ENCODE measurements at regions not wholly inside any gene's neighbourhood (a gene's known extent, or its start where the extent isn't known, plus 50 kb on each side); places are given as distances from the start of the nearest gene placed in this dataset.

DNA sequence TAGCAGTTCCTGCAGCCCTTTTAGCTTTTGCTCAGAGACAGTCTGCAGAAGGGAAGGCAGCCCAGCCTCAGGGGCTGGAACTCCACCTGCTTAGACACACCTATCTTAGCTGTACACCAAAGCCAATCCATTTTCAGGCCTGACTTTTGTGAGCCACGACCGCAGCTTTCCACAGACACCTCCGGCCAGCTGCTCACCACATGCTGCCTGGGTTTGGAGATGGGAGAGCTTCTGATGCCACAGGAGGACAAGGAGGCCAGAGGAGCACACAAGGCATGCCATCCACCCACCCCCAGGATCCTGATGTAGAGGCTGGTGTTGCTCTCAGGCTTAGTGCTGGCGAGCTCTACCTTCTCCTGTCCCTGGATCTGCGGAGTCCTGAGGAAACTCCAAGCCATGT is 141.8 kb upstream of the NALF2 start:
- DNase-seq = no peak

DNA sequence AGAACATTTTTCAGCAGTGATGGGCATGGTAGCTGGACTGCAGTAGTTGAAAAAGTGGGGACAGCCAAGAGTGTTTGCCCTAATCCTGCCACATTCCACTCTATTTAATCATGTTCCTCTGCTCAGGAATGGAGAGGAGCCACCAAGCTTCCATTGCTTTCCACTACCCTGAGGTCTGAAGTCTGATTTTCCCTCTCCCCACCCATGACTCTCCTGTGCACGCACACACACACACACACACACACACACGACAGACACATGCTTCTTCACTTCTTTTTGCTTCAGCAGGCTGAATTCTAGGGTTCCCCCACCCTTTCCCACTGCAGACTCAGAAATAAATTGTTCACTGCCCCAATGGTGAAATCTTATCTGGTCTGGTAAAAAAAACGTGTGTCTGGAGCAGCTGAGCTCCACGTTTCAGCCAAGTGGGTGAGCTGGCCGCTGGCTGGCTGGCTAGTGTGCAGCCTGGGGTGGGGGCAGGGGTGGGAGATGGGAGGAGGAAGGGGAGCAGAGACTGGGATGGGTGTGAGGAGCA is 142.7 kb upstream of the NALF2 start:
- no peak for DNase-seq

DNA sequence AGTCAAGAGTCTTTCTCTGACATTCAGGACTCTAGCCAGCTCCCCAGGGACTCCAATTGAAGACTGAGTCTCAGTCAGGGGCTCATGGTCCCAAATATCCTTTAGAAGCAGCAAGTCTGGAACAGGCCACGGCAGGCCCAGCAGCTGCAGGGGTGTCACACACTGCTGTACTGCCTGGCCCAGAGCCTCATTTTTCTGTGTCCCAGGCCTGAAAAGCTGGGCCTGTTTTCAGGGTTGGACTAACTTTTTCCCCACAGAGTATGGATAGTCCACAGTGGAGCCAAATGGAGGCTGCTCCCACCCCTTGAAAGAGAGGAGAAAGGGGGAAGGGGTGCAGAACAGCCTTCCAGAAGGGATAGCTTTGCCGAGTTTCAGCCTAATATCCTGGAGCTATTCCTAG is 146.8 kb upstream of the NALF2 start:
- no peak for DNase-seq

DNA sequence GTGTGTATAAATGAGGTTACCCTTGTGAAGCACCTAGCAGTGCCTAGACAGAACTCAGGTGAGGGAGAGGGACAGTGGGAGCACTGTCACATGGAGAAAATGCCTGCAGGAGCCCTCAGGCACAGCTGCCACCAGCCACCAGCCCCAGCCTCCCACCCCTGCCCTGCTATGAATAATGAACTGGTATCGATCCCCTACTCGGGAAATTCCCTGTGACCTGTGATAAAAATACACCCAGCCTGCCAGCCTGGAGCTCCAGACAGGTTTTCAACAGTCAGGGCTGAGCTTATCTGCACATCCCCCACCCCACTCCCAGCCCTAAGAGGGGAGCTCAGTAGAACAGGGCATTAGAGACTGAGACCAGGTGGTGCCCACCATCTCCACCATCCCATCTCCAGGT is 159.6 kb upstream of the PJA1 start:
- DNase-seq = no peak

DNA sequence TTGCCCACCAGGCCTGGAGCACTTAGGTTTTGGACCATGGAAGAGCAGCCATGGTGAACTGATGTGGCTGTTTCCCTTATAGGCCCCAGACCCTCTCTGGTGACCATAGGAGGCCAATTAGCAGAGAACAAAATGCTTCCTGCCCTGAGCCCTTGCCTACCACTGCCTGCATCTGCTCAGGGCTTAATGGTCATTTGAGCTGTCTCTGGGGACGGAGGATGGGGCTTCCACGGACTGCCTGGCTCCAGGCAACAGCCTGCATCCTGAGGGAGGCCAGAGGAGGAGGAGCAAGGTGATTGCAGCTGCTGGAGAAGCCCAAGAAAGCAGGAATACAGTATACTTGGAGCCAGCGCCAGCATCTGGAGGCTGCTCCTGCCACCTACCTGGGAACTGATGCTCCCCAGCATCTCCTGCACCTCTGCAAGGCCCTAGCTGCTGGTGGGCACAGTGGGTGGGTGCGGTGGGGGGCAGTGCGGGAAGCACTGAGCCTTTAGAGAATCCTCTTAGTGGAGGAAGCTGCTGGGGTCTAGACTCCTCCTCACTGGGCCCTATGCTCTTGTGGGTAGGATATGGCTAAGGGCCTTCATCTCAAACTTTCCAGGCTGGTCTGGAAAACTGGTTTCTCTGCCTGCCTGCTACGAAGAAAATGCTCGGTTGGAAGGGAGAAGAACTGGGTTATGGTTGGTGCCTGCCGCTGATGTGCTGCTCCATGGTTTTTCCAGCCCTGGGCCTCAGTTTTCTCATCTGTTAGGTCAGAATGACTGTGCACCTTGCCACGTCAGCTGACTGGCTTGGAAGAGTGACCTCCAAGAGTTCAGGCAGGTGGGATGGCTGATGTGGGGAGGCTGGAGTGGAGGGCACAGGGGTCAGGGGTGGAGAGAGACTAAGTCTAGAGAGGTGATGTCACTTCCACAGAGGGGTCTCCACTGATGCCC is 158.8 kb upstream of the PJA1 start:
- DNase-seq = no peak

DNA sequence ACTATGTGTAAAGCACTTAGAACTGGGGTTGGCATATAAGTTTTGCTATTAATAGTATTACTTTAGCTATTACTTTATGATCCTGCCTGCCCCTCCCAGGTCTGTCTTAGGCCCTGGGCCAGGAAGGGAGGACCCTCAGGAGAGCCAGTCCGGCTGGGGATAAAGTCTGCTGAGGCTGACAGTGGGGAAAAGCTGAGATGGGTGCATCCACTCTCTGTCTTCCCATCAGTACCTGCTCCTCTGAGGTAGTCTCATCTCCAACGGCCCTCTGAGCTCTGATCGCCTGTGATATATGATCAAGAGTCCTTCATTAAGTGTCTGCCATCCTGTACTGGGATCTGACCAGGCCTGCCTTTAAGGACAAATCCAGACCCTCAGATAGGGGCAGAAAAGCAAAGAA is 156.5 kb upstream of the PJA1 start:
- DNase-seq = no peak

DNA sequence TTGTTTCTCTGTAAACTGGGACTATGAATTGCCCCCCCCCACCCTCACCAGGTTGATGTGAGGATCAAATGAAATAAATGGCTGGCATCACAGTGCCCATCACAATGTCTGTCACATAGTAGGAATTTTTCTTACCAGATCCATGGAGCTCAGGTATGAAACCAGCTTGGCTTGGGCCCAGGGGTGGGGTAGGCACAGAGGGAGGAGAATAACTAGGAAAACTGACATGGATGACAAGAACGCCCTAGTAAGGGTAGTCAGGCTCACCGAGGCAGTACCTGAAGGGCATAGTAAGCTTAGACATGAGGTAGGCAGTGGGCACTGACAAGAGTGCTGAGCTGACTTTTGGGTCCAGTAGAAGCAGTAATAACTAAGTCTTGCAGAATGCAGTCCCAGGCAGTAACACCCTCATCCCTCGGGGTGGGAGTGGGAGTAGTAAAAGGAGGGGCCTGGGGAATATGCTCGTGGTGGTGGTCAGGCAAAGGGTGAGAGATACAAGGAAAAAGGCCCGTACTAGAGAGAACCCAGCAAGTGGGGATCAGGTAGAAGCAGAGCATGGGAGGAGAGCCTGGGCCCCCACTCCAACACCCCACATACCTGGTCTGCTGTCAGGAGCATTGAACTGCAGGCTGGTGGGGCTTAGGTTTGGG is 155.9 kb upstream of the PJA1 start:
- DNase-seq = no peak

DNA sequence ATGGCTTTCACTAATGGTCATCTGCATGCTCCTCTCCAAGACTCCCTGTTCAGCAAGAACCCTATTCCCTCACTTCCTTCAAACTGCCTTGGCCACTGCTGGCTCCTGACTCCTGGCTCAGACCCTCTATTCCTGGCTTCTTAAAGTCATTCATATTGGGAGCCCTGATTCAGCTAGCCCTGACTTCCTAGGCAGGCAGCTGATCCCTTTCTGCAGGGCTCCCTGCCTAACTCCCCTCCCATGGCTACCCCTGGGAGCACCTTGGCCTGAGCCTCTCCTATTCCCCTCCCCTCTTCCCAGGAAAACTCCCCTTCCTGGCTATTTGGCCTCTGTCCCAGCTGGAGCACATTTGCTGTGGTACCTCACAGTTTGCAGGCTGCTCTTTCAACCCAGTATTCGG is 154.9 kb upstream of the PJA1 start:
- no peak for DNase-seq

DNA sequence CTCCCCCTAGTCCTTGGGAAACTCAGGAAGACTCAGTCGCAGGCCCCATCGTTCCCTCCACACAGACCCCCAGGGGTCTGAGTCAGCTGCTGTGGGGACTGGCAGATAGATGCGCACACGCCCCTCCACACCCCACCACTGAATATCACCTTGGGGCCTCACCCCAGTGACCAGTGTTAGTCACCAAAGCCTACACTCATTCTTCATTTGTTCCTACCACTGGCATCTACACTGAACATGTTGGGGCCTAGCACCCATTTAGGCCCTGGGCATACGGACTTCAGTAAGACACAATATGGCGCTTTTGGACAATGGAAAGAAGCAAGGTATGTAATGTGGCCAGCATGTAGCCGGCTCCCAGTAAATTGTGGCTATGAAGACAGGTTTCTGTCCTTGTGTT is 154.1 kb upstream of the PJA1 start:
- no peak for DNase-seq

DNA sequence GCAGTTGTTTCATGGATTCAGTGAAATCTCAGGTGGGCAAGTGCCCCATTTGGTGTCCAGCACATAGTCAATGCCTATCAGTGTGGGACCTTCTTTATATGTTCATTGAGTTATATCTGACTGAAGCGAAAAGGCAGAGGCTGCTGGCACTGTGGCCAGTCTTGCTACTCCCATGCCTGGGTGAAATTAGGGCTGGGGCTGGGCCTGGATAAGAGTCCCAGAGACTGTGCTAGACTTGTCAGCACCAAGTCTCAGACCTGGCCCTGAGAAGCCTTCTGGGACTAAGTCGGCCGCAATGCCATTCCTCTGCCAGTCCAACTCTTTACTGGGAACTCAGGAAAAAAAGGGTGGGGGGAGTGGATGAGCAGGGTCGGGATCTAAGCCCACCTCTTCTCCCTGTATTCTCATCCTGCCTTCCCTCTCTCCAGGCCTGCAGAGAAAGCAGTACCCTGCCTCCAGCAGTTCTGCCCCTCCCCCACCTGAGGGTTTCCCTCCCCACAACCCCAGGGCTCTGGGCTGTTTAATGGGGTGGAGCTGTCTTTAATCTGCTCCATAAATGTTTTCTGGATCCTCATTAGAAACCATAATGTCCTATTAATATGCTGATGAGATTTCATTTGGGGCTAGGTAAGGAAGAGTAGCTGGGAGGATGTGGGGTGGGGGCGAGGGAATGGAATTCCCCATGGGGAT is 153.5 kb upstream of the PJA1 start:
- DNase-seq = no peak

DNA sequence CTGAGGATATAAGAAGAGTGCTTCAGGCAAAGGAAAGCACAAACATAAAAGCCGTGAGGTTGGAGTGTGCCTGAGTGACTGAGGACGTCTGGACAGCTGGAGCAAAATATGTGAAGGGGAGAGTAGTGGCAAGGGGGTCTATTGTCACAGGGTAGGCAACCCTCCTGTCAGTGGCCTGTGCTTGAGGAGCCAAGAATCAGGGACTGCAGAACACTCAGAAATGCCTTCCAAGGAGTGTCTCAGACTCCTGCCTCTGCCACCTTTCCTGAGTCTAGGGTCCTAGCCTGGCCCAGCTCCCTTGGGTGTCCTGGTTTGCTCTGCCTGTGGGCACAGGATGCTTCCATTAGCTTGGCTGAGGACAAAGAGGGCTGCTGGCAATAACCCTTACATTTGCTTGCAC is 152.5 kb upstream of the PJA1 start:
- no peak for DNase-seq

DNA sequence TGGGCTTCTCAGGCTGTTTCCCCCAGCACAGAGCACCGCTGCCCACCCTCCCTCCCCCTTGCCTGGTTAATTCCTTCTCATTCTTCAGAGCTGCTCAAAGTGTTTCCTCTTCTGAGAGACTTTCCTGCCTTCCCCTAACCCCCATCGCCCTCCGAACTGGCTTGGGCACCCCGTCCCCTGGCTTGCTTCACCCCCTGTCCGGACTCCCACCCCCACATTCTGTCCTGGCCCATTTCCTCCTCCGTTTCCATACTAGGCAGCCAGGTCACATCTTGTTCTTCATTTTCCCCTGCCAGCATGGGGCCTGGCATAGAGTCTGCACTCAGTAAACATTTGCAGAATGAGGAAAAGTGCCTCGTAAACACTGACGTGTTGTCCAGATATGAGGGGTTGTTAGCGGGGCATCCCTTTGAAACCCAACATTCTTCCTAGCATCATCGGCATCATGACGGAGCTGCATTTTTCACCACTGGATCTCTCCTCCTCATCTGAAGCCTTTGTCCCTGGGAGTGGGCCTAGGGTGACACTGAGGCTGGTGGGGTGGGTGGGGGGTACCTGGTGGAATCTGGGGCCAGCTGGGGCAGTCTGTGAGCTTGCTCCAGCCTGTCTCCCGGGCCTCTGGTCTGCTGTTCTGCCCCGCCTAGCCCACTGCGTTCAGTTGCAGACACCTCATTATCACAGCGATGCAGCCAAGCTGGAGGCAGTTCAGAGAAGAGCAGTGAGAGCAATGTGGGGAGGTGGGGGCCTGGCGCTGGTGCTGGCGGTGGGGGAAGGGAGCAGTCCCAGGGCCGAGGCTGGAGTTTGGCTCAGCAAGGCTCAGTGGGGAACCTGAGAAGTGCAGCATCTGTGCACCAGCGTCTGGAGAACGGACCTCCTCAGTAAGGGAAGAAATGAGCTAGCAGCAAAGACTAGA is 149.4 kb upstream of the PJA1 start:
- no peak for DNase-seq

DNA sequence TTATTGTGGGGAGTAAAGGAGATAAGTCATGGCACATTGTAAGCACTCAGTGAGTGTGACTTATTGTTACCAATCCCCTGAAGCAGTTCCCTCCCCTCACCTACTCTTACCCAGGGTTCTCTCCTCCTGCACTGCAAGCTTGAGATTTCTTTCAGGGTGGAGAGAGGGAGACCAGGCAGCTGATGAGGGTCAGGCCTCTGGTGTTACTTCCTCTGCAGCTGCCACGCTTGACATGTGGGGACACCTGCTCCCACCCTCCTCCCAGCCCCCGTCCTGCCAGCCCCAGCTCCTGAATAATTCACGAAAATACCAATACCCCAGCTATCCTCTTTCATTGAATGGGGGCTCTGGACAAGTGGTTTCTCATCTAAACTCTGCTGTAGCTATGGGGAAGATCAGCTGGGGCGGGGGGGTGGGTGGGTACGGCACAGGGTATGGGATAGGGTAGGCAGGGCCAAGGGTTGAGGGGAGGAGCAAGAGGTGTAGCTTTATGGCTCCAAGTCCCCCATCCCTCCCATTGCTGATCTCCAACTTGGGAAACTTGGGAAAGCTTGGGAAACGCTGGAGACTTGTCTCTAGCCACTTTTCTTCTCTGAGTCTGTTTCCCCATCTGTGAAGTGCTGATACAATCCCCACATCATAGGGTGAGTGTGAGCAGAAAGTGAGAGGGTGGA is 148.5 kb upstream of the PJA1 start:
- no peak for DNase-seq

DNA sequence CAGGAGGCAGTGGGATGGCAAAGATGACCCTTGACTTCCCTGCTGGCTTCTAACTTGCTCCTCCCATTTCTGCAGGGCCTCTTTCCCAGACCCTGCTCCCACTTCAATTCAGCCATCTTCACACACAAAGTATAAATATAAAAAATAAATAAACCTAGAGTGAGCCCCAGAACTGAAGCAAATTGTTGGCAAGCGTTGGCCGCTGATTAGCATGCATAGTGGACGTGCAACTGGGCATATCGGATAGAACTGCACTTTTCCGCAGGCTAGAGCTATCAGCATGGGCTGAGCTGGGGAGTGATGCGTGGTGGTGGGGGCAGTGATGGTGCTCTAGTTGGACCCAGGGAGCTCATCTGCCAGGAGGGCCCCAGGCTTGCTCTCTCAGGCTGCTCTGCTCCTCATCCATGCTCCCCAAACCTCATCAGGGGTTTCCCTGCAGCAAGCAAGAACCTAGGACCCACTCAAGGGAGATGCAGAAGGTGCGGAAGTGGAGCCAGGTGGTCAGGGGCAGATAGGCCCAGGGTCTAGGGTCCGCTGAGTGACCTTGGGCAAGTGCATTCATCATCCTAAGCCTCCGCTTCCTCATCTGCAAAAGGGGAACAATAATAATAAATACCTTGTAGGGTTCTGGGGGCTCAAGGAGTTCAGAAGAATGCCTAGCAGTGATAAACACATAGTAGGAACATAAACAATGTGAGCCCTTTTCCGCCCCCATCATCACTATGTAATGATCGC is 146.8 kb upstream of the PJA1 start:
- DNase-seq = no peak

DNA sequence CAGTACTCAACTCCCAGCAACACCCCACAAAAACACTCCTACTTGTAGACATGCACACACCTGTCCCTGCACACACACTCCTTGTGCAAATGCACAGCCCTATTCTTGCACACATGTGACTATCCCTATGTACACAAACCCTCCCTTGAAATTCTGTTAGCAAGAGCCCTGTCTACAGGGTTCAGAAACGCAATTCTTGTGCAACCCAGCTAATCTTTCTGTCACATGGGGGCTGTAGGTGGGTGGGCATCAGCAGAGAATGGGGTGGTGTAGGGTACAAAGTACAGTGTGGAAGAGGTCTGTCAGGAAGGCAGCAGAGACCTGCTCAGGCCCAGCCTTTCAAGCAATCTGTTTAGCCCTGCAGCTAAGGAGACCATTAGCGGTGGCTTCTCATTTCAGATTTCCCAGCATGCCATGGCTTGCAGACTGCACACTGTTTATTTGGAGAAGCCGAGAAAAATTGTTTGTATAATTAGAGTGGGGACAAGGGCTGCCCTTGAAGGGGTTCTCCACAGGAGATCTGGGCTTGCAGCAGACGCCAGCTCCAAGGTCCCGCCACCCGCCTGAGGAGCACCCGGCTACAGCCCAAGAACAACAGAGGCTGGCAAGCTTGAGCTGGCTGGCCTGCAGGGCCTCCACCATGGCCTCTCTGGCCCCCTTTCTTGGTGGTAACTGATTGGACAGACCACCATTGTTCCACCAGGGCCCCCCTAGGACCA is 144.0 kb upstream of the PJA1 start:
- DNase-seq = no peak

DNA sequence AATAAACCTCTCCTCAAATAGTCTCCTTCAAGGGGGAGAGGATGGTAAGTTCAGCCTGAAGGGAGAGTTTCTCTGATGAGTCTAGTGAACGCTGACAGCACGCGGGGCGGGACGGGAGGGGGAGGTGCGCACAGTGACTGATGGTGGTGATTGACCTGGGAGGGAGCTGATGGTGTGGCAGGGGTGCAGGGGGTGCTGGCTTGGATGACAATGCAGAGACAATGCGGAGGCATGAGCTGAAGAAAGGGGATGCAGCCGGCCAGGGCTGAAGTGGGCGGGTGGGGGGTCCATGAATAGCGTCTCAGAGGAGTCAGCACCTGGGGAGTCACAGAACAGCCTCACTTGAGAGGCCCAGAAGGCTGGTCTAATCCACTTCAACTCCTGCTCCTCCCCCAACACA is 142.5 kb upstream of the PJA1 start:
- no peak for DNase-seq

DNA sequence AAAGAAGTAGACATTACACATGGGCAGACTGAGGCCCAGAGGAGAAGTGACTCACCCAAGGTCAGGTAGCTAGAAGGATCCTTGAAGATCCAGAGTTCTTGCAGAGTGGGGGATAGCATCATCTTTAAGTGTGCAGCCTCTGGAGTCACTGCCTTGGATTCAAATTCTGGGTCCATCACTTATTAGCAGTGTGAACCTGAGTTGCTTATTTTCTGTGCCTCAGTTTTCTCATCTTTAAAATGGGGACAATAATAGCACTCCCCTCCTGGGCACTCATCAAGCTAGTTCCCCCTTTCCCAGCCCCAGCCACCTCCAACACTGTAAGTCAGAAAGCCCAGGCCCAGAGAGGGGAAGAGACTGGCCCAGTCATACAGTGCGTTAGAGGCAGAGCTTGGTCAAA is 141.8 kb upstream of the PJA1 start:
- no peak for DNase-seq

DNA sequence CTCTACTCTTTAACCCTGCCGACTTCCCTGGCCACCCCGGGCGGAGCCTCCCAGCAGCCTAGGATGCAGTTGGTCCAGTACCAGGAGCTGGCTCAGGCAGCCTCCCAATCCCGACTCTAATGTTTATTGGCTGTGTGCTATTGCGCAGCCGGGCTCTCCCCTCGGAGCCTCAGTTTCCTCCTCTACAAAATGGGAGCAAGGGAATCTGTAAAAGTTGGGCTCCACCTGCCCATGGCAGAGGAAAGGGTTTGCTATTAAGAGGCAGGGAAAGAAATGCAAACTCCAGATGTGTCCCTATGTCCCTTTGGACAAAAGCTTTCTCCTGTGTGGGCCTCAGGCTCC is 140.8 kb upstream of the PJA1 start:
- DNase-seq = no peak

DNA sequence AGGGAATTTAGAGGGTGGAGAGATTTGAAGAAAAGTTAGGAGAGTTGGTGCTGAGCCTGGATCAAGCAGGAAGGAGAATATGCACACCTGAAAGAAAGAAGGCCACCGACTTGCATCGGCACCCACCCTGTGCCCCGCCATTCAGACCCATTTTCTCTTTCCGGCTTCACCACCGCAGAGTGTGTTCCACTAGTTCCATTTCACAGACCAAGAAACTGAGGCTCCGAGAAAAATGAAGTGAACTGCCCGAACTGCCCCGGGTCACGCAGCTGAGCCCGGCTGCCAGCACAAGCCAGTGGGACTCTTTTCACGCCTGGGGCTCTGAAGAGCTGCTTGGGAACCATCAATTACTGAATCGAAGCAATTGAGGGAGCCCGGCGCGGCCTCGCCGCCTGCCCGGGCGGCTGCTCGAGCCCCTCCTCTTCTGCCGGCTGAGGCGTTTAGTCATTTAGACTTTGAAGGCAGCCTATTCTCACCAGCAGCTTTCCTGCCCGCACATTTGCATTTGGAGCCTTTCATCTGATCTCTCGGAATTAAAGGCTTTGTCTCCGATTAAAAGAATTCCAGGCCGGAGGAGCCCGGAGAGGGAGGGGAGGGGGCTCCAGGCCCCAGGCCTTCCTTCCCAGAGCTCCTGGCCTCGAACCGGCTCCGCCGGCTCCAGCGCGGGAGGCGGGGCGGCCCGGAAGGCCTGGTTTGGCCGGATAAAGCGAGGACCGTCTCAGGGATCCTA is 140.2 kb upstream of the PJA1 start:
- DNase-seq = no peak

DNA sequence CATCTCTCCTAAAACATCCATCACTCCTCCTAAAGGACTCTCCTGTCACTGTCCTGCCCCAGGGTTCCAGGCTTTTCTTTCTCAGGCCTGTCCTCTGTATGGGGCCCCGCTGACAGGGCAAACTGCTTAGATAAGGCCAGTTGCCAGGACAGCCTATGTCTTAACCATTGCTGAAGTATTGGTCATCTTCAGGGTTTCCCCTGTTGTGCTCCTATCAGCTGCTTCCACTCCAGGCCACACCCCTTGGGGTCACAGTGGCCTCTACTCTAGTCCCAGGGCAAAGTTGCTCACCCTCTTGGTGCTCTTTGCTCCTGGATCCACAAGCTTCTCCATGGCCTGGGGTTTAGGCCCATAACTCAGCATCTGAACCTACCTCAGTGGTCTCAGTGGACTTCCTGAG is 138.0 kb upstream of the PJA1 start:
- no peak for DNase-seq

Data from cerebellar nuclear complex (tissue), 1 donor.